Muscle layer of colon (tissue), 2 donors: ENCODE measurements at regions not wholly inside any gene's neighbourhood (a gene's known extent, or its start where the extent isn't known, plus 50 kb on each side); places are given as distances from the start of the nearest gene placed in this dataset.

Experiments used
- H3K27ac ChIP-seq: one replicate; pipeline ENCODE4 v1.7.0; 2013; ENCODE audit warnings: low read depth, mild to moderate bottlenecking, low read length, moderate library complexity
- H3K27me3 ChIP-seq, 2 donors: one replicate each; pipeline ENCODE4 v1.7.0; 2013; ENCODE audit warnings: low read length in 2 of 2, mild to moderate bottlenecking in 2 of 2; ENCODE audit not compliant: insufficient read depth in 2 of 2, control insufficient read depth in 1 of 2
- H3K36me3 ChIP-seq: one replicate; pipeline ENCODE4 v1.7.0; 2013; ENCODE audit warnings: mild to moderate bottlenecking, low read length; ENCODE audit not compliant: insufficient read depth
- H3K4me1 ChIP-seq: one replicate; pipeline ENCODE4 v1.7.0; 2013; ENCODE audit warnings: mild to moderate bottlenecking, low read length; ENCODE audit not compliant: insufficient read depth
- H3K4me3 ChIP-seq, 2 donors: one replicate each; pipeline ENCODE4 v1.7.0; 2013; ENCODE audit warnings: low read length in 2 of 2, low read depth in 1 of 2, mild to moderate bottlenecking in 1 of 2, moderate library complexity in 1 of 2
- H3K9ac ChIP-seq: one replicate; pipeline ENCODE4 v1.7.0; 2013; ENCODE audit warnings: low read length
- H3K9me3 ChIP-seq: one replicate; pipeline ENCODE4 v1.7.0; 2013; ENCODE audit warnings: mild to moderate bottlenecking, low read length
- donor health status: abdominal sarcoma.
- donor health status: Adenocarcinoma of cecum.

GRCh38 chr9:69980591-69980990, 63.1 kb upstream of the MAMDC2 start:
- H3K36me3 ChIP-seq: no peaks in the 10 kb centered on the region
- no peaks in the 10 kb centered on the region for H3K27me3 ChIP-seq
- no peak overlapping the region for H3K9ac ChIP-seq
- no peaks in the 10 kb centered on the region for H3K4me1 ChIP-seq
- no peak overlapping the region for H3K4me3 ChIP-seq
- H3K9me3 ChIP-seq: no peaks in the 10 kb centered on the region
- H3K27ac ChIP-seq: no peak overlapping the region

- Histone ChIP-seq H3K4me3 (no peak overlapping the region), H3K36me3 (no peaks in the 10 kb centered on the region), H3K27ac (no peak overlapping the region), H3K4me1 (no peaks in the 10 kb centered on the region), H3K9me3 (no peaks in the 10 kb centered on the region), H3K27me3 (no peaks in the 10 kb centered on the region), H3K9ac (no peak overlapping the region)
Observed at GRCh38 chr9:69981686-69982445, 61.8 kb upstream of the MAMDC2 start.

GRCh38 chr9:69984831-69985230, 58.8 kb upstream of the MAMDC2 start:
- Histone ChIP-seq H3K27ac (no peak overlapping the region), H3K27me3 (no peaks in the 10 kb centered on the region), H3K4me3 (no peak overlapping the region), H3K36me3 (no peaks in the 10 kb centered on the region), H3K9me3 (no peaks in the 10 kb centered on the region), H3K4me1 (no peaks in the 10 kb centered on the region), H3K9ac (no peak overlapping the region)

- no peaks in the 10 kb centered on the region for H3K9me3 ChIP-seq
- H3K9ac ChIP-seq: no peak overlapping the region
- H3K36me3 ChIP-seq: no peaks in the 10 kb centered on the region
- H3K27me3 ChIP-seq: no peaks in the 10 kb centered on the region
- no peak overlapping the region for H3K27ac ChIP-seq
- H3K4me1 ChIP-seq: no peaks in the 10 kb centered on the region
- H3K4me3 ChIP-seq: no peak overlapping the region
Observed at GRCh38 chr9:69985971-69986370, 57.7 kb upstream of the MAMDC2 start.

GRCh38 chr9:69986970-69987369, 56.7 kb upstream of the MAMDC2 start:
- Histone ChIP-seq H3K9ac (no peak overlapping the region), H3K27ac (no peak overlapping the region), H3K27me3 (no peaks in the 10 kb centered on the region), H3K36me3 (no peaks in the 10 kb centered on the region), H3K4me3 (no peak overlapping the region), H3K9me3 (no peaks in the 10 kb centered on the region), H3K4me1 (no peaks in the 10 kb centered on the region)

- Histone ChIP-seq H3K27ac (no peak overlapping the region), H3K36me3 (no peaks in the 10 kb centered on the region), H3K27me3 (no peaks in the 10 kb centered on the region), H3K9ac (no peak overlapping the region), H3K4me1 (no peaks in the 10 kb centered on the region), H3K9me3 (no peaks in the 10 kb centered on the region), H3K4me3 (no peak overlapping the region)
Observed at GRCh38 chr9:69987457-69987856, 56.2 kb upstream of the MAMDC2 start.

GRCh38 chr9:69993110-69993509, 50.5 kb upstream of the MAMDC2 start:
- no peaks in the 10 kb centered on the region for H3K36me3 ChIP-seq
- no peak overlapping the region for H3K9ac ChIP-seq
- H3K27ac ChIP-seq: no peak overlapping the region
- no peaks in the 10 kb centered on the region for H3K27me3 ChIP-seq
- H3K9me3 ChIP-seq: no peaks in the 10 kb centered on the region
- peaks cover 13% of the 10 kb centered on the region for H3K4me1 ChIP-seq
- no peak overlapping the region for H3K4me3 ChIP-seq
